Nephron (organoid): ENCODE measurements at regions not wholly inside any gene's neighbourhood (a gene's known extent, or its start where the extent isn't known, plus 50 kb on each side); places are given as distances from the start of the nearest gene placed in this dataset.

Source experiments
- H3K27ac Mint-ChIP-seq, 3 experiments: 2 replicates each; pipeline ENCODE4 v1.8.0; 2020; ENCODE audit warnings: mixed read lengths in 3 of 3, mild to moderate bottlenecking in 2 of 3, moderate library complexity in 1 of 3
- H3K27me3 Mint-ChIP-seq: 2 replicates; pipeline ENCODE4 v1.8.0; 2021; ENCODE audit warnings: low read depth, mild to moderate bottlenecking, moderate library complexity, mixed read lengths
- H3K36me3 Mint-ChIP-seq: 2 replicates; pipeline ENCODE4 v1.8.0; 2020; ENCODE audit warnings: low read depth, mixed read lengths
- H3K4me1 Mint-ChIP-seq: 2 replicates; pipeline ENCODE4 v1.8.0; 2020; ENCODE audit warnings: mixed read lengths
- H3K4me3 Mint-ChIP-seq, 3 experiments: 2 replicates each; pipeline ENCODE4 v1.8.0; 2020; ENCODE audit warnings: mild to moderate bottlenecking in 3 of 3, mixed read lengths in 3 of 3, moderate library complexity in 2 of 3
- H3K9me3 Mint-ChIP-seq: 2 replicates; pipeline ENCODE4 v1.8.0; 2020; ENCODE audit warnings: mixed read lengths
- CTCF ChIP-seq, 3 experiments: fragments of 200-600 bp; sonication (generic); IDR thresholded peaks; one replicate each; pipeline ENCODE4 v1.5.0; 2021; ENCODE audit warnings: antibody characterized with exemption in 3 of 3; ENCODE audit not compliant: unreplicated experiment in 3 of 3

- Mint-ChIP-seq H3K27ac (no peak overlapping the region), H3K4me3 (no peak overlapping the region)
Observed at GRCh38 chr13:24630121-24630520, 50.1 kb upstream of the ATP12A start.

More at GRCh38 chr13:24630121-24630520, 50.1 kb upstream of the ATP12A start:
- peaks cover 21% of the 10 kb centered on the region for H3K4me1 Mint-ChIP-seq
- no peaks in the 10 kb centered on the region for H3K9me3 Mint-ChIP-seq
- H3K36me3 Mint-ChIP-seq: no peaks in the 10 kb centered on the region
- no peak for TF ChIP-seq CTCF (IDR thresholded peaks at IDR 0.05; ENCODE audit: unreplicated experiment in 3 of 3)
- H3K27me3 Mint-ChIP-seq: peaks cover 4% of the 10 kb centered on the region
